H1 (cell line): ENCODE measurements at regions not wholly inside any gene's neighbourhood (a gene's known extent, or its start where the extent isn't known, plus 50 kb on each side); places are given as distances from the start of the nearest gene placed in this dataset.

ENCODE experiments used
- ASH2L ChIP-seq: fragments of 200-600, 300-600 bp; sonication (generic); IDR thresholded peaks from one replicate; pipeline ENCODE4 v1.7.1; 2017; ENCODE audit warnings: low read length
- ATF3 ChIP-seq: IDR thresholded peaks from 2 replicates; pipeline ENCODE4 v1.6.1; 2011; ENCODE audit warnings: low read depth, mild to moderate bottlenecking, low read length; ENCODE audit not compliant: insufficient read depth
- BACH1 ChIP-seq: IDR thresholded peaks from 2 replicates; pipeline ENCODE4 v1.6.1; 2012; ENCODE audit warnings: low read length, improper control_type of control experiment
- BRCA1 ChIP-seq: IDR thresholded peaks from 2 replicates; pipeline ENCODE4 v1.6.1; 2012; ENCODE audit warnings: low read depth, low read length, improper control_type of control experiment
- CBX5 ChIP-seq: fragments of 300-800, 300-1000 bp; sonication (generic); IDR thresholded peaks from 2 replicates; pipeline ENCODE4 v1.7.1; 2016; ENCODE audit warnings: antibody characterized with exemption, low read length, low read depth
- CBX8 ChIP-seq: fragments of 300-800, 300-1000 bp; sonication (generic); IDR thresholded peaks from 2 replicates; pipeline ENCODE4 v1.7.1; 2016; ENCODE audit warnings: low read depth, low read length, borderline replicate concordance
- CEBPB ChIP-seq: IDR thresholded peaks from 2 replicates; pipeline ENCODE4 v1.6.1; 2012; ENCODE audit warnings: low read depth, low read length
- CHD2 ChIP-seq: IDR thresholded peaks from 2 replicates; pipeline ENCODE4 v1.6.1; 2012; ENCODE audit warnings: low read length, improper control_type of control experiment
- CTBP2 ChIP-seq: IDR thresholded peaks from 2 replicates; pipeline ENCODE4 v1.7.0; 2011; ENCODE audit warnings: borderline replicate concordance, mild to moderate bottlenecking, moderate library complexity, mixed read lengths, low read length; ENCODE audit not compliant: insufficient read depth, insufficient read length
- FOSL1 ChIP-seq: IDR thresholded peaks from 2 replicates; pipeline ENCODE4 v1.6.1; 2011; ENCODE audit warnings: mild to moderate bottlenecking, low read depth, low read length, moderate library complexity; ENCODE audit not compliant: insufficient read depth
- JUN ChIP-seq: IDR thresholded peaks from 2 replicates; pipeline ENCODE4 v1.6.1; 2011; ENCODE audit warnings: low read depth, mild to moderate bottlenecking, improper control_type of control experiment, low read length
- KDM4A ChIP-seq: IDR thresholded peaks from one replicate; pipeline ENCODE4 v1.7.1; 2012; ENCODE audit warnings: low read depth, mild to moderate bottlenecking, moderate library complexity, low read length, inconsistent platforms; ENCODE audit not compliant: severe bottlenecking
- MAX ChIP-seq: IDR thresholded peaks from 2 replicates; pipeline ENCODE4 v1.6.1; 2012; ENCODE audit warnings: inconsistent platforms
- NRF1 ChIP-seq: IDR thresholded peaks from 2 replicates; pipeline ENCODE4 v1.6.1; 2011; ENCODE audit warnings: mild to moderate bottlenecking, low read depth, low read length, improper control_type of control experiment
- PHF8 ChIP-seq: fragments of 200-600 bp; sonication (generic); conservative IDR thresholded peaks from 2 replicates; pipeline ENCODE4 v1.7.1; 2012; ENCODE audit warnings: low read depth, mild to moderate bottlenecking, inconsistent platforms, low read length, moderate library complexity
- POLR2AphosphoS5 ChIP-seq: IDR thresholded peaks from 2 replicates; pipeline ENCODE4 v1.6.1; 2011; ENCODE audit warnings: low read depth, low read length
- POU5F1 ChIP-seq: IDR thresholded peaks from 2 replicates; pipeline ENCODE4 v1.6.1; 2011; ENCODE audit warnings: low read depth, mild to moderate bottlenecking, low read length, moderate library complexity
- RAD21 ChIP-seq, 2 experiments: IDR thresholded peaks in 1 of 2; conservative IDR thresholded peaks in 1 of 2; 2 replicates each; pipeline ENCODE4 v1.6.1; 2011; ENCODE audit warnings: low read depth in 2 of 2, low read length in 2 of 2, improper control_type of control experiment in 1 of 2, inconsistent platforms in 1 of 2, mild to moderate bottlenecking in 1 of 2, moderate library complexity in 1 of 2
- RBBP5 ChIP-seq: IDR thresholded peaks from 2 replicates; pipeline ENCODE4 v1.7.1; 2012; ENCODE audit warnings: low read depth, mild to moderate bottlenecking, inconsistent platforms, low read length, moderate library complexity, borderline replicate concordance
- SIX5 ChIP-seq: IDR thresholded peaks from 2 replicates; pipeline ENCODE4 v1.6.1; 2011; ENCODE audit warnings: mild to moderate bottlenecking, low read depth, low read length
- SP1 ChIP-seq: IDR thresholded peaks from 2 replicates; pipeline ENCODE4 v1.6.1; 2011; ENCODE audit warnings: low read depth, low read length
- TAF1 ChIP-seq: IDR thresholded peaks from 2 replicates; pipeline ENCODE4 v1.6.1; 2011; ENCODE audit warnings: mild to moderate bottlenecking, low read depth, low read length
- TBP ChIP-seq: IDR thresholded peaks from 2 replicates; pipeline ENCODE4 v1.6.1; 2011; ENCODE audit warnings: low read depth, low read length, improper control_type of control experiment
- TCF12 ChIP-seq: IDR thresholded peaks from 2 replicates; pipeline ENCODE4 v1.6.1; 2011; ENCODE audit warnings: low read depth, mild to moderate bottlenecking, low read length
- USF2 ChIP-seq: IDR thresholded peaks from 2 replicates; pipeline ENCODE4 v1.6.1; 2011; ENCODE audit warnings: low read length, improper control_type of control experiment

GRCh38 chr13:87128036-87128435, 543.1 kb upstream of the SLITRK5 start (continued):
- TF ChIP-seq CBX8: no peak
- TF ChIP-seq CTBP2: no peak
- peak; percentile 94 for TF ChIP-seq TCF12
- TF ChIP-seq POU5F1: 0 out of 2 replicates have a peak, but pooled peaks have one; percentile 8
- TF ChIP-seq SIX5: no peak
- no peak for TF ChIP-seq KDM4A
- TF ChIP-seq BRCA1: no peak
- TF ChIP-seq RBBP5: no peak
- TF ChIP-seq CHD2: no peak
- peak; percentile 96 for TF ChIP-seq CEBPB
- no peak for TF ChIP-seq TBP
- TF ChIP-seq BACH1: no peak
- TF ChIP-seq ATF3: no peak
- TF ChIP-seq TAF1: no peak
- peak; percentile 82 for TF ChIP-seq POLR2AphosphoS5
- TF ChIP-seq RAD21 (IDR thresholded peaks at IDR 0.05 in 1 of 2, conservative IDR thresholded peaks at IDR 0.05 in 1 of 2; ENCODE audit: low read depth in 2 of 2, low read length in 2 of 2): peak in 1 of 2 experiments; percentile 6; a peak in 1 of 4 replicates
- no peak for TF ChIP-seq PHF8
- no peak for TF ChIP-seq USF2
- no peak for TF ChIP-seq NRF1
- TF ChIP-seq ASH2L: no peak
- TF ChIP-seq MAX: no peak
- no peak for TF ChIP-seq CBX5
- no peak for TF ChIP-seq FOSL1
- no peak for TF ChIP-seq JUN
- peak; percentile 82 for TF ChIP-seq SP1
